Heart left ventricle (tissue), 16 donors: ENCODE measurements at regions not wholly inside any gene's neighbourhood (a gene's known extent, or its start where the extent isn't known, plus 50 kb on each side); places are given as distances from the start of the nearest gene placed in this dataset.

Source experiments
- ATAC-seq, 4 donors: fragments of 200-7000 bp; cut with Tn5 transposase; one replicate each; pipeline ENCODE4 v1.9.1; 2020 to 2022; ENCODE audit warnings: moderate library complexity in 4 of 4, mild to moderate bottlenecking in 3 of 4, moderate number of reproducible peaks in 1 of 4
- DNase-seq, 5 donors: peaks; one replicate each; pipeline ENCODE4 v3.0.0-alpha.2; 2020
- H3K27ac ChIP-seq, 12 donors: fragments of 200-600 bp; sonication (generic) in 4 of 12; one replicate each; pipeline versions ENCODE4 v1.5.0 to v1.8.0; 2016 to 2022; ENCODE audit warnings: mild to moderate bottlenecking in 2 of 12
- H3K27me3 ChIP-seq, 9 donors: fragments of 200-600 bp; sonication (generic) in 2 of 9; one replicate each; pipeline versions ENCODE4 v1.5.1 to v1.8.0; 2016 to 2022; ENCODE audit warnings: mild to moderate bottlenecking in 3 of 9
- H3K36me3 ChIP-seq, 9 donors: fragments of 200-600 bp; sonication (generic) in 2 of 9; one replicate each; pipeline versions ENCODE4 v1.5.0 to v1.8.0; 2018 to 2022; ENCODE audit warnings: mild to moderate bottlenecking in 2 of 9
- H3K4me1 ChIP-seq, 12 donors: fragments of 200-600 bp; sonication (generic) in 4 of 12; one replicate each; pipeline versions ENCODE4 v1.5.0 to v1.8.0; 2016 to 2022; ENCODE audit warnings: mild to moderate bottlenecking in 3 of 12
- H3K4me3 ChIP-seq, 12 donors: fragments of 200-600 bp; sonication (generic) in 4 of 12; one replicate each; pipeline versions ENCODE4 v1.5.0 to v1.8.0; 2017 to 2022; ENCODE audit warnings: mild to moderate bottlenecking in 9 of 12, moderate library complexity in 4 of 12
- H3K9me3 ChIP-seq, 12 donors: fragments of 200-600 bp; sonication (generic) in 4 of 12; one replicate each; pipeline versions ENCODE4 v1.5.0 to v1.8.0; 2016 to 2022; ENCODE audit warnings: mild to moderate bottlenecking in 1 of 12
- CTCF ChIP-seq, 12 donors: fragments of 200-600 bp; sonication (generic) in 4 of 12; IDR thresholded peaks; one replicate each; pipeline versions ENCODE4 v1.5.0 to v1.8.0; 2018 to 2022; ENCODE audit warnings: antibody characterized with exemption in 12 of 12, mild to moderate bottlenecking in 5 of 12
- POLR2A ChIP-seq, 2 donors: fragments of 450-650 bp; IDR thresholded peaks; one replicate each; pipeline ENCODE4 v1.6.1; 2017; ENCODE audit warnings: antibody characterized with exemption in 2 of 2, mild to moderate bottlenecking in 2 of 2, moderate library complexity in 2 of 2
- WGBS, 4 donors: extraction: QIAGEN DNeasy Blood & Tissue Kit in 2 of 4; methylation state at CpG; one replicate each; pipeline versions ENCODE4 v1.1.5 to v1.1.7; 2013 to 2018; 5-methylcytosine and 5-hydroxymethylcytosine counted together
- intact Hi-C, 10 donors: fragments of 100-400 bp; cut with DNase I; formaldehyde crosslinking; loops; one replicate each; pipeline versions ENCODE4 v1.11.1 to v1.14.2; 2022
- donor health status: ischemic (EF 13 %, LVEDD 7.1; RV severe dilation, severe dysfunction).
- donor health status: healthy with polysubstance abuse.
- donor health status: DM: no; HTN: yes; CAD: no.
- donor health status: DM: no; HTN: no; CAD: no.
- donor health status: ischemic (EF 25% LVEDD 6.9; RV normal size, moderate dysfunction).
- donor health status: ischemic (EF 25% LVEDD 5.7; RV mildly dilated, moderate dysfunction).
- donor health status: healthy.
- donor health status: DM: yes; HTN: yes; CAD: no.
- donor health status: ischemic (EF 35%, LVEDD 5.7; RV mildly dilated, moderate dysfunction).
- donor health status: nonischemic (EF 11% LVEDD 7.7; RV severe dilation, severe dysfunction).
- donor health status: DM: yes; HTN: yes; CAD: no.
- donor health status: PGD.
- donor health status: ischemic (EF 29% LVEDD 5.4; RV normal size, mild dysfunction).
- donor health status: nonischemic (EF 23%, LVEDD 6.1; RV moderate dilation, normal function).

- no peak overlapping the region for H3K4me3 ChIP-seq
- intact Hi-C loops: loop anchor here in 4 of 10 donors (10.0 kb wide), 3 partner anchors 117 to 227 kb away; no protein-coding TSS in a partner anchor
- peaks cover 0 to 7% (median 0%) of the 10 kb centered on the region in 12 donors for H3K4me1 ChIP-seq
- DNase-seq (no peak), ATAC-seq (no peak)
- no peak overlapping the region for H3K27ac ChIP-seq
- H3K36me3 ChIP-seq: no peaks in the 10 kb centered on the region
- H3K9me3 ChIP-seq: no peaks in the 10 kb centered on the region
- peaks cover 0 to 14% (median 3%) of the 10 kb centered on the region in 9 donors for H3K27me3 ChIP-seq
- WGBS, 4 donors: 66 to 71% (median 71%) methylated on average over 12 of the region's 12 CpGs
- TF ChIP-seq CTCF (IDR thresholded peaks at IDR 0.05): no peak
- TF ChIP-seq POLR2A (IDR thresholded peaks at IDR 0.05): no peak
These were observed 109.2 kb upstream of the RALGAPA2 start for GRCh38 chr20:20821484-20822260.

GRCh38 chr20:20820785-20821483 is 108.5 kb upstream of the RALGAPA2 start:
- no peak overlapping the region for H3K27ac ChIP-seq
- WGBS, 4 donors: 64 to 72% (median 68%) methylated on average over 9 of the region's 9 CpGs
- H3K4me1 ChIP-seq: peaks cover 0 to 7% (median 0%) of the 10 kb centered on the region in 12 donors
- peaks cover 0 to 14% (median 0%) of the 10 kb centered on the region in 9 donors for H3K27me3 ChIP-seq
- no peaks in the 10 kb centered on the region for H3K9me3 ChIP-seq
- no peaks in the 10 kb centered on the region for H3K36me3 ChIP-seq
- no peak for ATAC-seq
- H3K4me3 ChIP-seq: no peak overlapping the region
- intact Hi-C loops: loop anchor here in 4 of 10 donors (10.0 kb wide), 3 partner anchors 116 to 226 kb away; no protein-coding TSS in a partner anchor
- DNase-seq: no peak
- no peak for TF ChIP-seq CTCF (IDR thresholded peaks at IDR 0.05)
- TF ChIP-seq POLR2A (IDR thresholded peaks at IDR 0.05): no peak

DNA sequence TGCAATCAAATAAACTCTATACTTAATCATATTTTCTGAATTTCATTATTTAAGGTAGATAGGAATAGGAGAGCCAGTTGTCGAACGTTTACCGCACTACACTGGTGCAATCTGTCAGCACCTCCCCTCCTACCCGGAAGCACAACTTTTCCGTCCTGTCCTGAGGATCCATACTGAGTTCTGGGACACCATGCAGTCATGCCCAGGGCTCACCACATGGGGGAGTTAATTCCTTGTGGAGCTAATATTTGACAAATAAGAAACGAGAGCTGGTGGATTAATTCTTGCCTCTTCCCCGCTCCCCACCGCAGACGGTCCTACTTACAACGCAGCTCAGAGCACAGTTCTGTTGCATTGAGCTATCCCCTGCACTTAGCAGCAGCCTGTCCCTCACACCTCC is 107.7 kb upstream of the RALGAPA2 start:
- no peak for ATAC-seq
- TF ChIP-seq POLR2A (IDR thresholded peaks at IDR 0.05): no peak
- TF ChIP-seq CTCF (IDR thresholded peaks at IDR 0.05): peak in 9 of 12 donors; percentile 12 to 52 (median 31)
- H3K27ac ChIP-seq: no peak overlapping the region
- H3K9me3 ChIP-seq: no peaks in the 10 kb centered on the region
- WGBS, 4 donors: 46 to 58% (median 53%) methylated on average over 10 of the region's 10 CpGs
- peak in 1 of 5 donors; percentile 28 for DNase-seq
- peaks cover 0 to 14% (median 0%) of the 10 kb centered on the region in 9 donors for H3K27me3 ChIP-seq
- no peak overlapping the region for H3K4me3 ChIP-seq
- no peaks in the 10 kb centered on the region for H3K36me3 ChIP-seq
- intact Hi-C loops: loop anchor here in 4 of 10 donors (10.0 kb wide), 3 partner anchors 115 to 225 kb away; no protein-coding TSS in a partner anchor
- H3K4me1 ChIP-seq: peaks cover 0 to 6% (median 0%) of the 10 kb centered on the region in 12 donors
